ENCODE measurements at regions not wholly inside any gene's neighbourhood (a gene's known extent, or its start where the extent isn't known, plus 50 kb on each side); places are given as distances from the start of the nearest gene placed in this dataset.

DNA sequence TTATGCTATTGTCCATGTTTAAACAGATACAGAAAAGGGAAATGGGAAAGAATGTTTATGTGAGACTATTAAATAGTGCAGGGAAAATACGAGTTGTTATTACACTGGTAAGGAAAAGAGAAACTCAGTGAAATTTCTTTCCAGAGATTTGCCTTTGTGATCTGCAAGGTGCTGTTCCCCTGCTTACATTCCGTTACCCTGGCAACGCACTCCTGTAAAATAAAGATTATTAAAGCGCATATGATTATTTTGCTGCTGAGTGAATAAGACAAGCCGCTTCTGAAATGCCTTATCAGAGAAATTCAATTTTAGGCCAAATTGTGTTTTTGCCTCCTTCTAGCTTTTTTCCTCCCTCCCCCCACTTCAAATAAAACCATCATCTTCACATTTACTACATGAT lies 328.6 kb upstream of the PMFBP1 start:
- no peak for TF ChIP-seq GATA3 (IDR thresholded peaks at IDR 0.05; ENCODE audit: low read depth, low read length)
- no peak for TF ChIP-seq GATA2 (IDR thresholded peaks at IDR 0.05; ENCODE audit: low read depth, low read length)
